A549 (cell line): ENCODE measurements at regions not wholly inside any gene's neighbourhood (a gene's known extent, or its start where the extent isn't known, plus 50 kb on each side); places are given as distances from the start of the nearest gene placed in this dataset.

Experiments used
- CEBPB ChIP-seq, 2 experiments: fragments of >200 bp in 1 of 2; sonication (Bioruptor Twin) in 1 of 2; formaldehyde crosslinking in 1 of 2; IDR thresholded peaks; 2 replicates each; pipeline ENCODE4 v1.6.1; 2012 to 2016
- CTCF ChIP-seq: fragments of >200 bp; sonication (Bioruptor Twin); formaldehyde crosslinking; IDR thresholded peaks from 3 replicates; pipeline ENCODE4 v1.5.1; 2016

- TF ChIP-seq CEBPB (IDR thresholded peaks at IDR 0.05): no peak
- no peak for TF ChIP-seq CTCF
These were observed 77.7 kb upstream of the DBX2 start for GRCh38 chr12:45128637-45129036.
